Coronary artery (tissue), 2 donors: ENCODE measurements at regions not wholly inside any gene's neighbourhood (a gene's known extent, or its start where the extent isn't known, plus 50 kb on each side); places are given as distances from the start of the nearest gene placed in this dataset.

Source experiments
- DNase-seq: peaks from one replicate; pipeline ENCODE4 v3.0.0-alpha.2; 2017; ENCODE audit warnings: low spot score
- H3K27ac ChIP-seq, 2 donors: fragments of 200-600 bp; sonication (generic); one replicate each; pipeline ENCODE4 v1.5.1; 2016 to 2019
- H3K4me3 ChIP-seq: fragments of 200-600 bp; sonication (generic); 2 replicates; pipeline ENCODE4 v1.5.1; 2016; ENCODE audit warnings: mild to moderate bottlenecking, moderate library complexity
- CTCF ChIP-seq: fragments of 200-600 bp; sonication (generic); IDR thresholded peaks from one replicate; pipeline ENCODE4 v1.5.1; 2019; ENCODE audit warnings: antibody characterized with exemption

GRCh38 chr10:60576130-60577069 lies 186.7 kb upstream of the ANK3 start:
- Histone ChIP-seq H3K4me3 (peak overlapping the region; percentile 15), H3K27ac (no peak overlapping the region)
- no peak for TF ChIP-seq CTCF
- DNase-seq: no peak

GRCh38 chr10:60575105-60575504 lies 185.4 kb upstream of the ANK3 start:
- H3K4me3 ChIP-seq: no peak overlapping the region
- no peak for TF ChIP-seq CTCF
- DNase-seq: no peak
- H3K27ac ChIP-seq: no peak overlapping the region

GRCh38 chr10:60574388-60574787 lies 184.7 kb upstream of the ANK3 start:
- Histone ChIP-seq H3K27ac (no peak overlapping the region), H3K4me3 (no peak overlapping the region)
- TF ChIP-seq CTCF: no peak
- DNase-seq: no peak

- peak overlapping the region in 1 of 2 donors; percentile 27 for H3K27ac ChIP-seq
- H3K4me3 ChIP-seq: no peak overlapping the region
- no peak for TF ChIP-seq CTCF
- DNase-seq: no peak
These were observed 183.7 kb upstream of the ANK3 start for GRCh38 chr10:60573336-60573735.

GRCh38 chr10:60572511-60573194 lies 183.0 kb upstream of the ANK3 start:
- Histone ChIP-seq H3K27ac (peak overlapping the region; percentile 11 to 30), H3K4me3 (peak overlapping the region; percentile 65)
- no peak for TF ChIP-seq CTCF
- DNase-seq: no peak

GRCh38 chr10:60570896-60571295 lies 181.2 kb upstream of the ANK3 start:
- TF ChIP-seq CTCF: no peak
- H3K27ac ChIP-seq: no peak overlapping the region
- H3K4me3 ChIP-seq: no peak overlapping the region
- no peak for DNase-seq
